ENCODE measurements at regions not wholly inside any gene's neighbourhood (a gene's known extent, or its start where the extent isn't known, plus 50 kb on each side); places are given as distances from the start of the nearest gene placed in this dataset.
"Not testable (repeated sequence)": the region's sequence is repeated elsewhere in the genome, so short reads cannot be mapped to it uniquely, and the experiment has no call there.

- DNase-seq = no peak
These were observed 214.3 kb upstream of the PDZRN3 start for GRCh38 chr3:73839032-73839431.

GRCh38 chr3:73835945-73836344 is 211.2 kb upstream of the PDZRN3 start:
- no peak for DNase-seq

GRCh38 chr3:73832426-73832825 is 207.7 kb upstream of the PDZRN3 start:
- no peak for DNase-seq

- no peak for DNase-seq
These were observed 203.6 kb upstream of the PDZRN3 start for GRCh38 chr3:73828348-73828747.

GRCh38 chr3:73827725-73828211 is 203.0 kb upstream of the PDZRN3 start:
- DNase-seq = no peak

GRCh38 chr3:73827204-73827603 is 202.5 kb upstream of the PDZRN3 start:
- no peak for DNase-seq

GRCh38 chr3:73820896-73821295 is 196.2 kb upstream of the PDZRN3 start:
- not testable (repeated sequence) for DNase-seq

GRCh38 chr3:73820431-73820830 is 195.7 kb upstream of the PDZRN3 start:
- DNase-seq = no peak

- DNase-seq = no peak
These were observed 191.2 kb upstream of the PDZRN3 start for GRCh38 chr3:73815966-73816365.

GRCh38 chr3:73813692-73814292 is 189.1 kb upstream of the PDZRN3 start:
- no peak for DNase-seq

GRCh38 chr3:73813291-73813690 is 188.6 kb upstream of the PDZRN3 start:
- DNase-seq = no peak

GRCh38 chr3:73812054-73812453 is 187.3 kb upstream of the PDZRN3 start:
- DNase-seq = no peak

- DNase-seq = no peak
These were observed 184.2 kb upstream of the PDZRN3 start for GRCh38 chr3:73808862-73809509.

GRCh38 chr3:73805435-73805834 is 180.7 kb upstream of the PDZRN3 start:
- DNase-seq = no peak

GRCh38 chr3:73804204-73804603 is 179.5 kb upstream of the PDZRN3 start:
- no peak for DNase-seq

- DNase-seq = no peak
These were observed 176.7 kb upstream of the PDZRN3 start for GRCh38 chr3:73801444-73801843.

GRCh38 chr3:73797311-73797710 is 172.6 kb upstream of the PDZRN3 start:
- DNase-seq = no peak

- no peak for DNase-seq
These were observed 171.6 kb upstream of the PDZRN3 start for GRCh38 chr3:73796382-73796781.

- DNase-seq = no peak
These were observed 166.6 kb upstream of the PDZRN3 start for GRCh38 chr3:73791356-73791755.

GRCh38 chr3:73789825-73790444 is 165.2 kb upstream of the PDZRN3 start:
- DNase-seq = no peak

GRCh38 chr3:73787620-73788019 is 162.9 kb upstream of the PDZRN3 start:
- DNase-seq = no peak

GRCh38 chr3:73786998-73787397 is 162.3 kb upstream of the PDZRN3 start:
- no peak for DNase-seq

GRCh38 chr3:73786321-73786807 is 161.6 kb upstream of the PDZRN3 start:
- no peak for DNase-seq

- no peak for DNase-seq
These were observed 160.1 kb upstream of the PDZRN3 start for GRCh38 chr3:73784686-73785392.
